Cardiac muscle cell (in vitro differentiated cells and primary cell): ENCODE measurements at regions not wholly inside any gene's neighbourhood (a gene's known extent, or its start where the extent isn't known, plus 50 kb on each side); places are given as distances from the start of the nearest gene placed in this dataset.
"Not testable (repeated sequence)": the region's sequence is repeated elsewhere in the genome, so short reads cannot be mapped to it uniquely, and the experiment has no call there.

ENCODE experiments used
- DNase-seq, 2 donors: peaks; one replicate each; pipeline versions ENCODE4 v3.0.0 to v3.0.0-alpha.2; 2010 to 2017; ENCODE audit warnings: low read depth in 1 of 2, low spot score in 1 of 2
- H3K27ac ChIP-seq: fragments of 200-600 bp; sonication (generic); 2 replicates; pipeline ENCODE4 v1.5.1; 2016
- H3K27me3 ChIP-seq: fragments of 200-600 bp; sonication (generic); 2 replicates; pipeline ENCODE4 v1.6.0; 2016; ENCODE audit warnings: control low read depth
- H3K36me3 ChIP-seq: fragments of 200-600 bp; sonication (generic); 2 replicates; pipeline ENCODE4 v1.5.1; 2016; ENCODE audit warnings: control low read depth
- H3K4me1 ChIP-seq: fragments of 200-600 bp; sonication (generic); 2 replicates; pipeline ENCODE4 v1.8.1; 2017; ENCODE audit warnings: low read depth, mild to moderate bottlenecking, mixed run types
- H3K4me3 ChIP-seq: fragments of 200-600 bp; sonication (generic); 2 replicates; pipeline ENCODE4 v1.5.1; 2016; ENCODE audit warnings: mild to moderate bottlenecking
- H3K9me3 ChIP-seq: fragments of 200-600 bp; sonication (generic); 2 replicates; pipeline ENCODE4 v1.5.1; 2017; ENCODE audit warnings: low read depth, mild to moderate bottlenecking, control low read depth
- TF ChIP-seq, protein P1 (sequence below): IDR thresholded peaks from 2 replicates; pipeline ENCODE4 v1.5.1; 2012; ENCODE audit warnings: low read depth, mild to moderate bottlenecking, low read length

DNA sequence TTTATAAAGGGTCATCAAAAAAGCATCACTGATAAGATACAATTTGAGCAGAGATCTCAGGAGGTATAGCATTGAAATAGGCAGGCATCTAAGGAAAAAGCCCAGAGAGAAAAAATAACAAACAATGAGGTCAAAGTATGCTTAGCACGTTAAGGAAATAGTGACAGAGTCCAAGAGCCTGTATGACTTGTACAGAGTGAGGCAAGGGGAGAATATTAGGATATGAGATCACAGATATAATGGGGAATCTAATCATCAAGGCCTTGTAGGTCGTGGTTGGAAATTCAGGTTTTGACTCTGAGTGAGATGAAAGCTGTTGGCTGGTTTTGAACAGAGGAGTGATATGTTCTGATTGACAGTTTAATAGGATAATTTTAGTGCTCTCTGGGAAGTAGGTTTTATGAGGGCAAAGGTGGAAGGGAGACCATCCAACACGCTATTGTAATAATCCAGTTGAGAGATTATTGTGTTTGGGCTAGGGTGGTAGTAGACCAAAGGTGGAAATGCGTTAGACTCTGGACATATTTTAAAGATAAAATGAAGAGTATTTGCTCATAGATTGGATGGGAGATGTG, 644.6 kb upstream of the TMPRSS15 start:
- DNase-seq = no peak
- TF ChIP-seq, protein P1, sequence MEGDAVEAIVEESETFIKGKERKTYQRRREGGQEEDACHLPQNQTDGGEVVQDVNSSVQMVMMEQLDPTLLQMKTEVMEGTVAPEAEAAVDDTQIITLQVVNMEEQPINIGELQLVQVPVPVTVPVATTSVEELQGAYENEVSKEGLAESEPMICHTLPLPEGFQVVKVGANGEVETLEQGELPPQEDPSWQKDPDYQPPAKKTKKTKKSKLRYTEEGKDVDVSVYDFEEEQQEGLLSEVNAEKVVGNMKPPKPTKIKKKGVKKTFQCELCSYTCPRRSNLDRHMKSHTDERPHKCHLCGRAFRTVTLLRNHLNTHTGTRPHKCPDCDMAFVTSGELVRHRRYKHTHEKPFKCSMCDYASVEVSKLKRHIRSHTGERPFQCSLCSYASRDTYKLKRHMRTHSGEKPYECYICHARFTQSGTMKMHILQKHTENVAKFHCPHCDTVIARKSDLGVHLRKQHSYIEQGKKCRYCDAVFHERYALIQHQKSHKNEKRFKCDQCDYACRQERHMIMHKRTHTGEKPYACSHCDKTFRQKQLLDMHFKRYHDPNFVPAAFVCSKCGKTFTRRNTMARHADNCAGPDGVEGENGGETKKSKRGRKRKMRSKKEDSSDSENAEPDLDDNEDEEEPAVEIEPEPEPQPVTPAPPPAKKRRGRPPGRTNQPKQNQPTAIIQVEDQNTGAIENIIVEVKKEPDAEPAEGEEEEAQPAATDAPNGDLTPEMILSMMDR = no peak
- Histone ChIP-seq H3K27me3 (no peaks in the 10 kb centered on the region), H3K4me1 (no peaks in the 10 kb centered on the region), H3K27ac (no peak overlapping the region), H3K4me3 (no peak overlapping the region), H3K36me3 (no peaks in the 10 kb centered on the region), H3K9me3 (no peaks in the 10 kb centered on the region)

GRCh38 chr21:19049567-19049966, 646.0 kb upstream of the TMPRSS15 start:
- no peaks in the 10 kb centered on the region for H3K4me1 ChIP-seq
- H3K36me3 ChIP-seq = no peaks in the 10 kb centered on the region
- no peak overlapping the region for H3K4me3 ChIP-seq
- TF ChIP-seq, protein P1 = no peak
- no peaks in the 10 kb centered on the region for H3K27me3 ChIP-seq
- no peak for DNase-seq
- no peaks in the 10 kb centered on the region for H3K9me3 ChIP-seq
- no peak overlapping the region for H3K27ac ChIP-seq

- Histone ChIP-seq H3K27me3 (no peaks in the 10 kb centered on the region), H3K9me3 (no peaks in the 10 kb centered on the region), H3K4me3 (no peak overlapping the region), H3K36me3 (no peaks in the 10 kb centered on the region), H3K27ac (no peak overlapping the region), H3K4me1 (no peaks in the 10 kb centered on the region)
- DNase-seq = no peak
- TF ChIP-seq, protein P1 = no peak
These were observed 661.6 kb upstream of the TMPRSS15 start for GRCh38 chr21:19065164-19065563.

DNA sequence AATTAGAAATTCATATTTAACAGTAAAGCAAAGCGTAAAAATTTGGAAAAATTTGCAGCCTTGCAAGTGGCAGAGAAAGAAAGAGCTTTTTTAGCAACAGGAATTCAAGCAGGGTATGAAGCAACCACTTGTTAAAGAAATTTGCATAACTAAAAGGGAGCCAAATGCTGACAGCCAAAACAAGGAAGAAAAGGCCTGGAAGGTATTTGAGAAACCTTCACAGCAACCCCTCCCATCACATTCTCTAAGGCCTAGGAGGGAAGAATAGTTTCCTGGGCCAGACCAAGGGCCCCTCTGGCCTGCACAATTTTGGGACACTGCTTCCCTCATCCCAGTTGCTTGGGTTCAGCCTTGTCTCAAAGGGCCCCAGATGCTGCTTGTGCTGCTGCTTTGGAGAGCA, 672.4 kb upstream of the TMPRSS15 start:
- DNase-seq = no peak
- no peak overlapping the region for H3K4me3 ChIP-seq
- TF ChIP-seq, protein P1 = no peak
- no peaks in the 10 kb centered on the region for H3K36me3 ChIP-seq
- no peak overlapping the region for H3K27ac ChIP-seq
- H3K9me3 ChIP-seq = no peaks in the 10 kb centered on the region
- no peaks in the 10 kb centered on the region for H3K27me3 ChIP-seq
- no peaks in the 10 kb centered on the region for H3K4me1 ChIP-seq

DNA sequence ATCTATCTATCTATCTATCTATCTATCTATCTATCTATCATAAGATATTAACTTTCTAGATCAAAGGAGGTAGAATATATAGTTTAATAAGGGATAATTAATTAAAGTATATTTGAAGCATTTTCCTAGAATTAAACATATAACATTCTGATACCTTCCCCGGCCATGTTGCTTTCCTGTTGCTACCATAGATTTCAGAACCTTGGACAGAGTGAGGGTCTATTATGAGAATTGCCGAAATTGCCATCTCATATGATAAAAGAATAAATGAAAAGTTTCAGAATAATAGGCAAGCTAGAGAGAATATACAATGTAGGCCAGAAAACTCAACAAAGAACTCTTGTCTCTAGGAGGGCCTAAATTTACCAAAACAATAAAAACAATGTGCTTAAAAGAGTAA, 706.1 kb upstream of the TMPRSS15 start:
- peak in 1 of 2 donors; percentile 12 for DNase-seq
- Histone ChIP-seq H3K4me1 (no peaks in the 10 kb centered on the region), H3K27ac (no peak overlapping the region), H3K9me3 (no peaks in the 10 kb centered on the region), H3K27me3 (no peaks in the 10 kb centered on the region), H3K36me3 (no peaks in the 10 kb centered on the region), H3K4me3 (no peak overlapping the region)
- TF ChIP-seq, protein P1 = no peak

GRCh38 chr21:19119259-19119658, 715.7 kb upstream of the TMPRSS15 start:
- not testable (repeated sequence) for H3K9me3 ChIP-seq, H3K36me3 ChIP-seq

More at GRCh38 chr21:19119259-19119658, 715.7 kb upstream of the TMPRSS15 start:
- not testable (repeated sequence) for H3K4me3 ChIP-seq, H3K4me1 ChIP-seq, DNase-seq, H3K27ac ChIP-seq, H3K27me3 ChIP-seq
